Suprapubic skin (tissue), 3 donors: ENCODE measurements at regions not wholly inside any gene's neighbourhood (a gene's known extent, or its start where the extent isn't known, plus 50 kb on each side); places are given as distances from the start of the nearest gene placed in this dataset.

Experiments used
- CTCF ChIP-seq, 2 donors: fragments of 200-600 bp in 1 of 2; fragments of 450-650 bp in 1 of 2; sonication (generic) in 1 of 2; IDR thresholded peaks; one replicate each; pipeline ENCODE4 v1.5.1; 2016 to 2019; ENCODE audit warnings: antibody characterized with exemption in 2 of 2, mild to moderate bottlenecking in 1 of 2, moderate library complexity in 1 of 2
- POLR2A ChIP-seq, 2 donors: fragments of 450-650 bp; IDR thresholded peaks; one replicate each; pipeline ENCODE4 v1.6.1; 2017; ENCODE audit warnings: antibody characterized with exemption in 2 of 2, mild to moderate bottlenecking in 2 of 2, moderate library complexity in 2 of 2

DNA sequence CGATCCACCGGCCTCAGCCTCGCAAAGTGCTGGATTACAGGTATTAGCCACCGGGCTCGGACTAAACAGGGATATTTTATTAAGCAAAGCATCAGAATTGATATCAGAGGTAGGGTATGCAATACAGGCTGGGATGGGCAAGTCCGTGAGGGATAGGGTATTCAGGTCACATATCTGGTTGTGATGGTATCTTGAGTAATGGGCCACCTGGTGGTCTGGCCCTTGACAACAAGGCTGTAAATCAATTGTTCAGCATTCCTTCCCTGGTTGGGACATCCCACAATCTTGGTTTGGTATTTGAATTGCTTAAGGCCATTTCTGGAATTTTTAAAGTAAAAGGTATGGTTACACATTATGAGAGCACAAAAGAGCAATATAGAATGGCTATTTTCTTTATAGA lies 1588.0 kb downstream of the SLITRK1 start:
- TF ChIP-seq CTCF (IDR thresholded peaks at IDR 0.05) (no peak), POLR2A (IDR thresholded peaks at IDR 0.05) (no peak)
